Panc1 (cell line): ENCODE measurements at regions not wholly inside any gene's neighbourhood (a gene's known extent, or its start where the extent isn't known, plus 50 kb on each side); places are given as distances from the start of the nearest gene placed in this dataset.

Experiments used
- ATAC-seq: fragments of 200-7000 bp; cut with Tn5 transposase; 2 replicates; pipeline ENCODE4 v1.9.1; 2020; ENCODE audit warnings: mild to moderate bottlenecking, moderate library complexity
- BruUV-seq: library from RNA; stranded (reverse); fragments of 400-500 nt; replicated peaks from 2 replicates; lab custom pipeline; 2021; lab: Mats Ljungman, UMichigan
- CTCF ChIA-PET: fragments of 300-600 bp; sonication (Branson Sonifier 250); formaldehyde crosslinking; loops from one replicate; lab custom pipeline; 2022; ENCODE audit warnings: antibody characterized with exemption; lab: Charles Lee
- POLR2A ChIA-PET: fragments of 300-600 bp; sonication (Branson Sonifier 250); formaldehyde crosslinking; loops from one replicate; lab custom pipeline; 2022; ENCODE audit warnings: antibody characterized with exemption; lab: Charles Lee
- DNase-seq: peaks from one replicate; pipeline ENCODE4 v3.0.0-alpha.2; 2010; ENCODE audit warnings: low read depth, low spot score
- H3K27ac ChIP-seq: 2 replicates; pipeline ENCODE4 v1.5.1; 2011; ENCODE audit warnings: mild to moderate bottlenecking, low read length, inconsistent platforms
- H3K27me3 ChIP-seq: fragments of 200-500 bp; sonication (Bioruptor generic); 2 replicates; pipeline ENCODE4 v1.6.0; 2014; ENCODE audit warnings: low read length, inconsistent platforms; ENCODE audit not compliant: control insufficient read depth, insufficient read depth
- H3K36me3 ChIP-seq: fragments of 200-500 bp; sonication (Bioruptor generic); 2 replicates; pipeline ENCODE4 v1.5.1; 2014; ENCODE audit warnings: inconsistent platforms, mild to moderate bottlenecking, low read length, moderate library complexity; ENCODE audit not compliant: control insufficient read depth, insufficient read depth
- H3K4me1 ChIP-seq: 2 replicates; pipeline ENCODE4 v1.5.1; 2011; ENCODE audit warnings: inconsistent platforms, mild to moderate bottlenecking, low read length, moderate library complexity; ENCODE audit not compliant: control insufficient read depth, insufficient read depth
- H3K4me3 ChIP-seq, 2 experiments: 2 replicates each; pipeline ENCODE4 v1.5.1; 2011 to 2012; ENCODE audit warnings: low read depth in 2 of 2, low read length in 2 of 2, mild to moderate bottlenecking in 2 of 2, inconsistent platforms in 1 of 2, moderate library complexity in 1 of 2
- H3K9me3 ChIP-seq: fragments of 200-500 bp; sonication (Bioruptor generic); 2 replicates; pipeline ENCODE4 v1.5.1; 2014; ENCODE audit warnings: low read depth, mild to moderate bottlenecking, inconsistent platforms, low read length, moderate library complexity; ENCODE audit not compliant: control insufficient read depth, insufficient read depth
- CTCF ChIP-seq: fragments of 450-650 bp; IDR thresholded peaks from 2 replicates; pipeline ENCODE4 v1.5.1; 2017; ENCODE audit warnings: mild to moderate bottlenecking
- POLR2AphosphoS5 ChIP-seq: IDR thresholded peaks from 2 replicates; pipeline ENCODE4 v1.6.1; 2012; ENCODE audit warnings: mild to moderate bottlenecking, low read depth, low read length, moderate library complexity
- REST ChIP-seq, 2 experiments: IDR thresholded peaks; 2 replicates each; pipeline ENCODE4 v1.6.1; 2011 to 2012; ENCODE audit warnings: low read depth in 2 of 2, control low read depth in 1 of 2, low read length in 1 of 2, mild to moderate bottlenecking in 1 of 2, moderate library complexity in 1 of 2; ENCODE audit not compliant: insufficient read depth in 1 of 2
- SIN3A ChIP-seq: IDR thresholded peaks from 2 replicates; pipeline ENCODE4 v1.6.1; 2012; ENCODE audit warnings: low read depth, mild to moderate bottlenecking, low read length, moderate library complexity, borderline replicate concordance; ENCODE audit not compliant: insufficient read depth
- TCF7L2 ChIP-seq: IDR thresholded peaks from 2 replicates; pipeline ENCODE4 v1.6.1; 2011; ENCODE audit warnings: mild to moderate bottlenecking, low read depth, low read length, inconsistent platforms
- in situ Hi-C: cut with HindIII; loops from 2 replicates; pipeline ENCODE4 v1.10.0; 2016; ENCODE audit warnings: low sequenced_read_pairs, low pct_unique_long_range_greater_than_20kb
- intact Hi-C: fragments of 100-400 bp; cut with micrococcal nuclease; formaldehyde crosslinking; loops from one replicate; pipeline ENCODE4 v1.10.0; 2022; ENCODE audit not compliant: unreplicated experiment

- Histone ChIP-seq H3K36me3 (no peaks in the 10 kb centered on the region), H3K9me3 (no peaks in the 10 kb centered on the region), H3K4me1 (no peaks in the 10 kb centered on the region), H3K4me3 (no peak overlapping the region), H3K27ac (no peak overlapping the region), H3K27me3 (no peaks in the 10 kb centered on the region)
- in situ Hi-C loops = no loop called here
- intact Hi-C loops = no loop called here
- no peak for DNase-seq
- no TSS peak for BruUV-seq
- ATAC-seq = no peak
- CTCF ChIA-PET = no interaction called here
- POLR2A ChIA-PET = no interaction called here
- no peak for TF ChIP-seq TCF7L2
- no peak for TF ChIP-seq POLR2AphosphoS5
- TF ChIP-seq SIN3A = no peak
- TF ChIP-seq REST (IDR thresholded peaks at IDR 0.05; ENCODE audit: insufficient read depth in 1 of 2, low read depth in 2 of 2, low read length in 1 of 2) = no peak
- TF ChIP-seq CTCF = no peak
Measured at GRCh38 chr10:36209480-36209879, 567.4 kb upstream of the FZD8 start.

- intact Hi-C loops (no loop called here), in situ Hi-C loops (no loop called here)
- no peak for TF ChIP-seq POLR2AphosphoS5
- TF ChIP-seq CTCF = no peak
- no peak for TF ChIP-seq REST (IDR thresholded peaks at IDR 0.05; ENCODE audit: insufficient read depth in 1 of 2, low read depth in 2 of 2, low read length in 1 of 2)
- no peak for TF ChIP-seq TCF7L2
- no peak for TF ChIP-seq SIN3A
- no peaks in the 10 kb centered on the region for H3K4me1 ChIP-seq
- no peaks in the 10 kb centered on the region for H3K36me3 ChIP-seq
- H3K27me3 ChIP-seq = no peaks in the 10 kb centered on the region
- no peak for ATAC-seq
- H3K27ac ChIP-seq = no peak overlapping the region
- POLR2A ChIA-PET = no interaction called here
- DNase-seq = no peak
- H3K9me3 ChIP-seq = no peaks in the 10 kb centered on the region
- no TSS peak for BruUV-seq
- CTCF ChIA-PET = no interaction called here
- no peak overlapping the region for H3K4me3 ChIP-seq
Measured at GRCh38 chr10:36202881-36203280, 560.8 kb upstream of the FZD8 start.
